ENCODE measurements at regions not wholly inside any gene's neighbourhood (a gene's known extent, or its start where the extent isn't known, plus 50 kb on each side); places are given as distances from the start of the nearest gene placed in this dataset.

GRCh38 chr6:144664947-144665346 lies 379.8 kb downstream of the UTRN start (continued):
- TF ChIP-seq NR2F6 (IDR thresholded peaks at IDR 0.05) (peak; percentile 70; the same call in 1 of the 2 replicates), NR2F6 (CRISPR knock-in tag; IDR thresholded peaks at IDR 0.05) (0 out of 2 replicates have a peak, but pooled peaks have one; percentile 29), ZNF543 (CRISPR knock-in tag; IDR thresholded peaks at IDR 0.05) (no peak), ZNF619 (CRISPR knock-in tag; IDR thresholded peaks at IDR 0.05) (no peak), ZSCAN29 (CRISPR knock-in tag; conservative IDR thresholded peaks at IDR 0.05) (no peak), ZNF670 (CRISPR knock-in tag; IDR thresholded peaks at IDR 0.05; ENCODE audit: borderline replicate concordance) (no peak), XRCC5 (optimal IDR thresholded peaks at IDR 0.05; ENCODE audit: low read length) (no peak), ZNF891 (CRISPR knock-in tag; IDR thresholded peaks at IDR 0.05) (no peak), RBAK (CRISPR knock-in tag; IDR thresholded peaks at IDR 0.05) (no peak), KIAA2018 (CRISPR knock-in tag; IDR thresholded peaks at IDR 0.05; ENCODE audit: borderline replicate concordance) (no peak), ZNF362 (CRISPR knock-in tag; IDR thresholded peaks at IDR 0.05; ENCODE audit: borderline replicate concordance) (peak; percentile 33; the same call in 1 of the 2 replicates), ZNF142 (CRISPR knock-in tag; IDR thresholded peaks at IDR 0.05) (no peak), NFKB2 (CRISPR knock-in tag; IDR thresholded peaks at IDR 0.05; ENCODE audit: borderline replicate concordance) (no peak), TFAP4 (IDR thresholded peaks at IDR 0.05; ENCODE audit: borderline replicate concordance, low read depth) (no peak), PRMT3 (CRISPR knock-in tag; IDR thresholded peaks at IDR 0.05; ENCODE audit: borderline replicate concordance, low read depth) (no peak)

All from HepG2 (cell line).